HG02973 (cell line): ENCODE measurements at regions not wholly inside any gene's neighbourhood (a gene's known extent, or its start where the extent isn't known, plus 50 kb on each side); places are given as distances from the start of the nearest gene placed in this dataset.

Experiments used
- ATAC-seq: cut with Tn5 transposase; IDR thresholded peaks from one replicate; pipeline ENCODE4 v1.9.1; 2021; ENCODE audit warnings: moderate library complexity; ENCODE audit not compliant: unreplicated experiment

DNA sequence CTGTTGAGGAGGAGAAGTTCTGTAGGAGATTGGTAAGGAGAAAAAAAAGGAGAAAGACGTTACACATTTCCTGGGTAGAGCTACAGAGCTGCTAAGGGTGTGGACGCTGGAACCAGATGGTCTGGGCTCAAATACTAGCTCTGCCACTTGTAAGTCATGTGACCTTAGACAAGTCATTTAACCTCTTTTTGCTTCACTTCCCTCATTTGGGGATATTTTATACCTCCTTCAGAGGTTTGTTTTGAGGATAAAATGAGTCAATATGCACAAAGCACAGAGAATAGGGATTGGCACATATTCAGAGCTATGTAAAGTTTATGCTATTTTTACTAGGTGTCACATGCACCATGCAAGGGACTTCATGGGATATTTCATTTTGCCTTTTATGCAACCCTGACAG lies 708.8 kb downstream of the DHX35 start:
- no peak for ATAC-seq

DNA sequence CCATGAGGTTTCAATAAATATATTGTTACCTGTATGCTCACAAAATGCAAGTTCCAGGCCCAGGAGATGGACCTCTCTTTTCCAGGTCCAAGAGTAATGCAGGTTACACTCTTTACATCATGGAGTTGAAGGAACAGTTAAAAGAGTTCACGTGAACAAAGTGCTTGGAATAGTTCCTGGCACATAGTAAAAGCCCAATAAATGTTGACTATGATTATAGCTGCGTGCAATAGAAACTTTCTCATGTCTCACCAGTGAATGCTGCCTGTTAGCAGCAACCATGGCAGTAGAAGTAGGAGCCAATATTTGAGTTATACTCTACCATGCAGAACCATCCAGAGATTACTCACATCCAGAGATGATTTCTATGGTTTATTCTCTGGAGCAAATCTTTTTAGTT lies 707.5 kb downstream of the DHX35 start:
- ATAC-seq = no peak

DNA sequence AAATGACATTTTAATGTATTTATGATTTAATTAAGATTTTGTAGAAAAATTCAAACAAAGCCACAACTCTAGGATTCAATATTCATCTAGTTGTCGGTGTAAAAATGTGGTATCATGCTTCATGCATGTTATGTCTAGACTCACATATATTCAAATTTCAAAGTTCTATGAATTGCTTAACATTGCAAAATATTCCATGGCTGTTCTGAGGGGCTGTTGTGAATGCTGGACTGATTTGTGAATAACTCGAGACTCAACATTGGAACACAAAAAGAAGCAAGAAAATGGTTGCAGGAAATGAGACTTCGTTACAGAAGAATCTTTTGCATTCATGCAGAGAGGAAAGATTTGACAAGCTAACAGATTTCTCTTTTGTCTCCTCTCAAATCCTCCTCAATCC lies 705.9 kb downstream of the DHX35 start:
- no peak for ATAC-seq

DNA sequence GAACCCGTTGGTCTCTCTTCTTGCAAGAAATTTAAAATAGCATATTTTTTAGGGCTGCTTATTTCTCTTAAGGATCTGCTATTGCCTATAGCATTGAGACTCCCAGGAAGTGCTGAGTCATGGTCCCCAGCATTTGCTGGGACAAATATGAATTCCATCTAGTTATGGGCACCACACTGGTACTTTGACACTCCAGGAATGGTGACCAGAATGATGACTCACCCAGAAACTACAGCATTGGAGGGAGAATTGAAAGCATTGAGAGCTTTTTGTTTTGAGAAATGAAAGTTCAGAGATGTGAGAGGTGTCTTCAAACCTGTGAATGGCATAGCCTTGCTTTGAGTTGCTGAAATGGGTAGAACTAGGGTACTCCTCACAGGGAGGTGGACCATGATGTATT lies 699.7 kb downstream of the DHX35 start:
- no peak for ATAC-seq

DNA sequence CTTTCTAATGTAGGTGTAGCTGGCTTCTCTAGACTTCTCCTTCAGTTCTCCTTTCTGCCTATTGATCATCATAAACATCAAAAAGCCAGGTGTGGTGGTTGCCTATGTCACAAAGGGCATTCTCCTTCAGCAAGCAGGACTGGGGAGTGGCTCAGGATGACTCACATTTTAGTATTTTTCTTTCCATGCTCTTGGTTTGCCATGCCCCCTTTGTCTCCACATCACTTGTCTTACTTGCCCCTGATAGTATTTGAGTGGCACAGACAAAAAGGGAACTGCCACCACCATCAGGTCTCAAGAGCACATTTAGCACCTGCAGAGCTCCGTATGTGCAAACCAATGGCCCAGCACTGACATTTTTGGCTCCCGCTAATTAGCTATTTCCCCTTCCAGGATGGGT lies 698.8 kb downstream of the DHX35 start:
- no peak for ATAC-seq

DNA sequence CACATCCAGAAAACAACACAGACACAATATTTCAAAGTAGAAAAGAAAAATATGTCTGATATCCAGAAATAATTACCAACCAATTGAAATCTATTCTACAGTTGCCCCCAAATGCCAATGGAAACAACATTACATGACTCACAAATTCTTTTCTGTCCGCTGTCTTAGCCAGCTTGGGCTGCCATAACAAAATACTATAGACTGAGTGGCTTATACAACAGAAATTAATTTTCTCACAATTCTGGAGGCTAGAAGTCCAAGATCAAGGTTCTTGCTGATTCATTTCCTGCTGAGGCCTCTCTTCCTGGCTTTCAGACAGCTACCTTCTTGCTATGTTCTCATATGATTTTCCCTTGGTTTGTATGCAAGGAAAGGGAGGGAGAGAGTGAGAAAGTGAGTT lies 698.1 kb downstream of the DHX35 start:
- no peak for ATAC-seq

DNA sequence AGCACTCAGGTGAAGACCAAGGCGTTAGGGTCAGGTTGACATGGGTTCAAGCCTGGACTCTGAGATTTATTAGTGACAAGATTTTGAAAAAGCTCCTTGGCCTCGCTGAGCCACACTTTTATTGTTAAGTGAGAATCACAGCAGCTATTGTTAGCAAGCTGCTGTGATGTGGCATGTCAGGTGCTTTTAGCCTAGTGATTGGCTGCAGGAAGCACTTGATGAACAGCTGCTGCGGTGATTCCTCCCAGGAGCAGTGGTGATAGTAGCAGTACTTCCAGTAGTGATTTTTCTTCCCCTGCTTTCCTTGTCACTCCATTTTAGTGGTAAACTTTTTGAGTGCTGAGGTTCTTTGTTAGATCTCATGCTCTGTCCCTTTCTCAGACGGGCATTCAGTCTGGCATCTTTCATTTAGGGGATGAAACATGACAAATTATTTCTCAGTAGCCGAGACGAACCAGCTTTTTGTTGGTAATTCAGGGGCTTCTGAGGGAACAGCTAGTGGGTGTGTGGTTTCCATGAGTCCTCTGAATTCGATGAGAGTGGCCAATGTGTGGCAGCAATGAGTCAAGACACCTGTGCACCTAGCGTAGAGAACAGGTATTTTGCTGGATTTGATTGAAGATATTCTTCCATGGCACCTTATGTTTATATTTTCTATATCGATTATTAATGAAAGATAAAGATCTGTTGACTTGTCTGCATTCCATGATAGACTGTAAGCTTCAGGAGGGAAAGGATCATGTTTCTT lies 696.7 kb downstream of the DHX35 start:
- ATAC-seq = no peak

DNA sequence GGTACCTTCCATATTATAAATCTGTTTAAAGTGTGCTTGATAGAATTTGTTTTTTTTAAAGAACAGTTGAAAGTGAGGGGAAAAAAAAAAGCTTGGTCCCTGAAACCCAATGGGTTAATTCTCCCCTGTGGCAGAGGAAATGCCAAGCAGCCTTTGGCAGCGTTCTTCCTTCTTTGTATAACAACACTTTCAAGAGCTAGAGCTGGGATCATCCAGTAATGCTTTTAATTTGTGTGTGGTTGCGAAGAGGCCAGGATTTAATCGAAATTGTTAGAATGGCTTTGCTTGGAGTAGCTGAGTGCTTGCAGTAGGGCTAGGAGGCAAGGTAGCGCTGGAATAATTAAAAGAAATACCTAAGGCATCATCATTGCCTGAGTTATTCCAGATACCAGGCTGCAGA lies 692.0 kb downstream of the DHX35 start:
- no peak for ATAC-seq

DNA sequence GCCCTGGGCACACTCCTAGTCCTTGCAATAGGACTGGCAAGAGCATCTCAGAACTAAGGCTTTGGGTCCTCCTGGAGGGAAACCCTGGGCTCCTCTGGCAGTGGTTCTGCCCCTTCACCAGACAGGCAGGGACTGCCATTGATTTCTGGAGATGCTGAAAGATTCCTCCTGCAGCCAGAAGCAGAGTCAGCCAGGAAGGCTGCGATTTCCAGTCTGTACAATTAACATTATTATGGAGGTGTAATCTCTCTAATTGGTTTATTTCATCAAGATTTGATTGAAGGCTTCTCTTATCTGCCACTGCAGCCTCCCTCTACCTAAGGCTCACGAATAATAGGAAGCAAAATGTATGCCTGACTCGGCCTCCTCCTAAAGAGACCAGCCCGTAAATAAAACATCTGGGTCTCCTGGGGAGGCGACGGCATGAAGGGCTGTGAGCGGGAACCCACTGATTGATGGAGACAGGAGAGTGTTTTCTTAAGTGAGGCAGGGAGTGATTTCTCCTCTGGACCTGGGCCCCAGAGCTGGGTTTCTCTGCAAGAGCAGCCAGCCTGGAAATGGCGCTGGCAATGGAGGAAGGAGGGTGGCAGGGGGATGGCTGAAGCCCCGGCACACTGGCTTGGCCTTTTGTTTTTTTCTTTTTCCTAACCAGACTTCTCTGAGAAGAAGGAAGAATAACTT lies 689.6 kb downstream of the DHX35 start:
- ATAC-seq = no peak

DNA sequence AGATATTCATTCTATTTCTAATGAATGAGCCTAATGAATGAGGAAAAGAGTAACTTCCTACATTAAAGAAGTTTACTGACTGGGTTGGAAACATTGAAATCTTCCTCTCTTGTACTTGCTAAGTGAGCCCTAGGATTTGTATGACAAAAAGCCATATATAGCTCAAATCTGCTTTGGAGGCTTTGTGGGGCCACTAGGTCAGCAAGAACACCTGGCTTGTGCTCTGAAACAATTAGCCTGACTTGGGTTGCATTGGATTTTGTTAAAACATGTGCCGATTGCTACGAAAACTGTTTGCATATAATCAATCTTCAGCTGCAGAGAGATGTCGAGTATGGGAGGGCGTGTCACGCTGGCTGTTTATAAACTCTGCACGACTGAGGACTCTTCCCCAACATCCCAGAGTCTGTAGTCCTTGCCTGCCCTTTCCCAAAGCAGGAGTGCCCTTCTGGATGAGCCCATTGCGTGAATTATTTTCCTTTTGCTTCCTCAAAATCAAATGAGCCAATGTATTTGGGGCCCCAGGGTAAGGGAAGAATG lies 684.8 kb downstream of the DHX35 start:
- no peak for ATAC-seq

DNA sequence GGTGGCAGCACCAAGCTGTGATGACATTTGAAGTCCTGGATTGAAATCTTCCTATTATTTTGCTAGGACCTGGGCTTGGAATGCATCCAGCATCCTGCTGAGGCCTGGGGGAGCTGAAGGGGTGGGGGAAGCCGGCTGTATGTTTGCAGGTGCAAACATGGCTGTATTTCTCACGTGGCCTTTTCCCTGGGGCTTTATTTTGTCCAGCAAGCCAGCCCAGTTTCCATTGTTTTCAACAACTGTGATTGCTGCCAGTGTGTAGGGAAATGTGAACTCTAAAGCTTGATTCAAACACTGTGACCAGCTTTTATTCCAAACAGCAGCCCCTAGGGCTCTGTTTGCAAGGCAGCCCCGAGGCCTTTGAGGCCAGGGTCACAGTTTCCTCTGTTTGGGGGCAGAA lies 683.0 kb downstream of the DHX35 start:
- ATAC-seq = no peak

DNA sequence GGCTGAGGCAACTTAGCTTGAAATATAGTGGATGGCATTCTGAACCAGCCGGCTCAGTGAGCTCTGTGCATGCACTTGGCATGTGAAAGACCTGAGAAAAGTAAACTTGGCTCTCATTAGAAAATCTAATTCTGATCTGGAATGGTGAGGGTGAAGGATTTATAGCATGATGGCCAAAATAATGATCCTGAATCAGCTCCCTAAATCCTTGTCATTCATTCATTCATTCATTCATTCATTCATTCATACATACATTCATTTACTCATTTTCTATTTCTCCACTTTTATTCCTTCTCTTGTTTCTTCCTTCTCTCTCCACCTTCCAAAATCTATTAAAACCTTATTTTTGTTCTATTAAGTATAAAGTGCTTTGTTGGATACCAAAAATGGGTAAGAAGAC lies 681.1 kb downstream of the DHX35 start:
- ATAC-seq = no peak

DNA sequence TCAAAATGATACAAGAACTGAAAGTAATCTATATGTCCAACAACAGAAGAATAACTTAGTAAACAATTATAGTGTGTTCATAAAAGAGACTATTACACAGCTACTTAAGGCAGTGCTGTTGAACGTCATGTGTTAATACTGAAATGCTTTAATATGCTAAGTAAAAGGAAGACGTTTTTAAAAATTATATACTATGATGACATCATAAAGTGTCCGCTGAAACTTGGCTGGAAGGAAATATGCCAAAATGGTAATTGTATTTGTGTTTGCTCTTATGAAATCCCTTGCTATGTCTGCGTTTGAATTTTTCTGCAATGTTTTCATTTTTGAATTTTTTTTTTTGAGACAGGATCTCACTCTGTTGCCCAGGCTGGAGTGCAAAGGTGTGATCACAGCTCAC lies 679.3 kb downstream of the DHX35 start:
- no peak for ATAC-seq

DNA sequence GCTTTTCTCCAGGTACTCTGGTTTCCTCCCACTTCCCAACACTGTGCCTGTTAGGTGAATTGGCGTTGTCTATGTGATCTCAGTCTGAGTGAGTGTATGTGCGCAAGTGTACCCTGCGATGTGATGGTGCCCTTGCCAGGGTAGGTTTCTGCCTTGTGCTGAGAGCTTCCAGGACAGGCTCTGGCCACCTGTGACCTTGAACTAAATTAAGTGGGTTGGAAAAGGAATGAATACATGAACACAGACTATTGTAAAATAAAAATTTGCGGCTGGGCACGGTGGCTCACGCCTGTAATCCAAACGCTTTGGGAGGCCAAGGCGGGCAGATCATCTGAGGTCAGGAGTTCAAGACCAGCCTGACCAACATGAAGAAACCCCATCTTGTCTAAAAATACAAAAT lies 678.0 kb downstream of the DHX35 start:
- no peak for ATAC-seq

DNA sequence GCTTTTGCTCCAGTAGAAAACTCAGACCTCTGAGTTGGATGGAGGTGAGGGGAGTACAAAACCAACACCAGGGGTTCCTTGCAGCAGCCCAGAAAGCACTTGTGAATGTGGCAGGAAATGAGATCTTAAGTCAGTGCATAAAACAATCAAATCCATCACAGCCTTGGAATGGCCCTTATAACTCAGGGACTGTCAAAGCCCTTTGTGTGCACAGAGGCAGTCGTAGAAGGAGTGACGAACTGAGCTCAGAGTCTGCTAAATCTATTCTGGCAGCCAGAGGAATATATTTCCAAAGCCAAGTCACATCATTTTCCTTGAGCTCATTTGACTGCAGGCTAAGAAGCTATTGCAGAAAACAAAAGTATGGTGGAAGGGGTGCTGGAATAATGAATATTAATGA lies 676.6 kb downstream of the DHX35 start:
- no peak for ATAC-seq

DNA sequence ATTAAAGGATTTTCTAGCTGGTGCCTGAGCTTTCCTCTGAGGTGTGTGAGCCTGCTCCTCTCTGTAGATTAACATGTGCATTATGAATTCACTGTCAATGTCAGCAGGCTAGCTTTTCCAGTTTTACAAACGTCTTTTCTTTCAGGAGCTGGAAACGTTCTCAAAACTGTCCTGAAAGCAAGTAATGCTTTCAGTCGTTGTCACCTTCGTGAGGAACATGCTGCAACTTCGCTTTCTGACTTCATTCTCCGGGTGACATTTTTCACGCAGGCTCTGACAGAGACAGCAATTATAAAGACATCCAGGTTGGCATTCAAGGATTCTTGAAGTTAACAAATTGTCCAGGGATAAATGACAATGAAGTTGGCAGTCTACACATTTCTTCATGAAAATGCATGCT lies 671.5 kb downstream of the DHX35 start:
- ATAC-seq = no peak

DNA sequence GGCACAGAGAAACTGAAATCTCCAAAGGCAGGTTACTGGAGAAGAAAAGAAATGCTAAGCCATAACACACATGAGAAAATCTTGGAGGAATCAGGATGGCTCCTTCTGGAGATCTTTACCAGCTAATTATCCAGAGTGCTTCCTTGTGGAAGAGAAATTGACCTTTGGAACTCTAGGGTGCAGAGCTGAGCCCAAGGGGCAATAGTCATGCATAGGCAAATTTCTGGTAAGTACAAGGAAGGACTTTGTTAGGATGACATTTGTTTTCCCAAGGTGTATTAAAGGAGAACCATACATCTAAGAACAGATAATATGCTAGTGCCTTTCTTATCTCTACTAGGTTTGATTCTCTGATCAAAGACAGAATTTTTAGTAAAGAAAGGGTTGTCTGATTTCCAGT lies 670.6 kb downstream of the DHX35 start:
- ATAC-seq = no peak

DNA sequence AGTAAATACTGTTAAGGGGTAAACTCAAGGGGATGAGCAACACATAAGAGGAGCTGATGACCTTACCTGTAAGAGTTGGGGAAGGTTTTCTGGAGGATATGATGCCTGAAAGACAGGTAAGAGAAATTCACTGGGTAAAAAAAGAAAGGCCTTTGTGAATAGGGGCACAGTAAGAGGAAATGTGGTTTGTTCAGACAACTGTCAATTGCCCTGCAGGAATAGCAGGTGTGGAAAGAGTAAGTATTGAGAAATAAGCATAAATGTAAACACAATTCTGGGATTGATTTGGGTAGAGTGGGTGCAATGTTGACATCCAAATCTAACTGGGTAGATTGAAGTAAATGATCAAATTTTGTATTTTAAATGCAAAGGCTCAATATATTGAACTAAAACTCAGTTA lies 670.0 kb downstream of the DHX35 start:
- no peak for ATAC-seq

DNA sequence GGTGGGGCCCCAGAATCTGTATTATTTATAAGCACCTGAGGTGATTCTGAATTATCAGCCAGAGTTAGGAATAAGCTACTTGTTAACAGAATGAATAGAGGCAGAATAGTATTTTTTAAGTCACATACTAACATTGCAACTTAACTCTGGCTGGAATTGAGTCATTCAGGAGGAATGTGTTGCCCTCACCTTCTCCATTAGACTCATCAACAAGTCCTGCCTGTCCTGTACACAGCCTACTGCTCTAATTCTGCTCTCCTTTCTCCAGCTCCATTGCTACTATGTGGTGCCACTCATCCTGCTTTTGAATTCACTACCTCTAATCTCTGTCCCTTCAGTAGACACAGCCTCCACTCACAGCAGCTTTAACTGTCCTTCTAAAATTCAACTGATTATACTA lies 669.4 kb downstream of the DHX35 start:
- ATAC-seq = no peak

DNA sequence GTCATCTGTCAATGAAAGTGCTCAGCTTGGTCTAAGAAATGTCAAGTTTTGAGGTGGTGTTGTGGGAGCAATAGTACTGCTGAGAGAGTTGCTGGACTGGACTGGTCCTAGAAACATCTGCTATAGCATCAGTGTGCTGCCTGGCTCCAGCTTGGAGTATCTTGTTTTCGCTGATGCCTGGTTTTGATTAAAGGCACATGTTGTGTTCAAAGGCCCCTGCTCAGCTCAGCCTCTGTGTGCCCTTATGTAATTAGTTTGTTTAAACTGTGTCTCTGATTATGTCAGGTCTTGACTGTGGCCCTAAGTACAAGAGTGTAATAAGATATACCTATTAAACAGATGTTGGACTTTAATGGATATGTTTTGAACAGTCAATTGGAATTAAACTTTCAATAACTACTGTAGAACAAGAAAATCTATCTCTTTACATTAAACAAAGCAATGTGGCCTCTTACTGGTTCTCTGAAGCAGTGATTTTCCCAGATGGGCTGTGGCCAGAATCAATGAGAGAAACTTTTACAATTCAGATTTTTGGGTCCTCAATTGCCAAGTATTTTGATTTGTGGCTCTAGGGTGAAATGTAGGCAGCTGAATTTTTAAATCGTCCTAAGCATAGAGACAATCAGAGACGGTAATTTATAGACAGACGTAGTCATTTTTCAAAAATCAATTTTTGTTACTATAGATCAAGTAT lies 668.2 kb downstream of the DHX35 start:
- ATAC-seq = no peak

DNA sequence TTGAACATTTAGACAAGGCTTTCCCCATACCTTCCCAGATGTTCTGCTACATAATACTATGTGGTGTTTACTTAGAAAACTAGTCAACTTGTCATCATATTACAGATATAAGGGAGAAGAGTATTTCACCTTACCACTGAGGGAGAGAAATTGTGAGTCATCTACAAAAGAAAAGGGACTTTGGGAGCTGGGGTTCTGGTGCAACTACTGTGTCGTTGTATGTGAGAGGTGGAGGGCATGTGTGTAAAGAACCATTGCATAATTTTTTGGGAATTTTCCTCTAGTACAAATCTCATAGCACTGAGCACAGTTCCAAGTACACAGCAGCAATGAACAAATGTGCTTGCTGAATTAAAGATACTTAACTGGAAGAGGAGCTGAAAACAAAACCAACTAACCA lies 665.6 kb downstream of the DHX35 start:
- no peak for ATAC-seq

DNA sequence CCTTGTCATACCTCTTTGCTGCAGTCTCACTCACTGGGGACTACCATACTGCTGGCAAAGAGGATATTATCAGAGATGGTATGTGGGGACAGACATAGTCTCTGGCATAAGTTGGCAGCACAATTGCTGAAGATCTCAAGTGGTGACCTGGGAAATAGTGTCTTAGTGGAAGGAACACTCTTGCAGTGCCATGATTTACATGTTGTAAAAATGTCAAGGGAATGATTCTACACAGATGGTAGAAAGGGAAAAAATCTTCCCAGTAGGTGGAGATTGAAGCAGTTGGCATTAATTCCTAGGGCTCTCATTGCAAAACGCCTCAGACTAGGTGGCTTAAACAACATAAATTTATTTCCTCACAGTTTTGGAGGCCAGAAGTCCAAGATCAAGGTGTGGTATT lies 662.2 kb downstream of the DHX35 start:
- ATAC-seq = no peak
